HCT116 (cell line): ENCODE measurements at regions not wholly inside any gene's neighbourhood (a gene's known extent, or its start where the extent isn't known, plus 50 kb on each side); places are given as distances from the start of the nearest gene placed in this dataset.

ENCODE experiments used
- JUND ChIP-seq: IDR thresholded peaks from 2 replicates; pipeline ENCODE4 v1.6.1; 2012
- TF ChIP-seq, protein P1 (sequence below), 3 experiments: fragments of 200-600 bp in 1 of 3; sonication (generic) in 1 of 3; IDR thresholded peaks in 2 of 3; conservative IDR thresholded peaks in 1 of 3; 2 replicates each; pipeline ENCODE4 v1.5.1; 2012 to 2017; ENCODE audit warnings: low read depth in 2 of 3, low read length in 2 of 3, antibody characterized with exemption in 1 of 3, borderline replicate concordance in 1 of 3, control low read depth in 1 of 3, mild to moderate bottlenecking in 1 of 3, mixed read lengths in 1 of 3, mixed run types in 1 of 3, moderate library complexity in 1 of 3; ENCODE audit not compliant: insufficient read depth in 1 of 3

DNA sequence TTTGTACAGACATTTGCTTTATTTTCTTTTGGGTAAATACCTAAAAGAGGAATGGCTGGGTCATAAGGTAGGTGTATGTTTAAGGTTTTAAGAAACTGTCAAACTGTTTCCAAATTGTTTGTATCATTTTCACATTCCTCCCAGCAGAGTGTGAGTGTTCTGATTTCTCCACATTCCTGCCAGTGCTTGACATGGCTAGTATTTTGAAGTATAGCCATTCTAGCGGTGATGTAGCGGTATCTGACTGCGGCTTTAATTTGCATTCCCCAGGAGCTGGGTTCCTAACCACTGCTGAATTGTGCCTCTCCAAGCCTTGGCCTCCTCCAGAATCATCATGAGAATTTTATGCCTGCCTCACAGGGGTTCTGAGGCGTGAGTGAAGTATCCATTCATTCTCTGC, 61.8 kb upstream of the ARL4C start:
- TF ChIP-seq JUND = no peak
- TF ChIP-seq, protein P1, sequence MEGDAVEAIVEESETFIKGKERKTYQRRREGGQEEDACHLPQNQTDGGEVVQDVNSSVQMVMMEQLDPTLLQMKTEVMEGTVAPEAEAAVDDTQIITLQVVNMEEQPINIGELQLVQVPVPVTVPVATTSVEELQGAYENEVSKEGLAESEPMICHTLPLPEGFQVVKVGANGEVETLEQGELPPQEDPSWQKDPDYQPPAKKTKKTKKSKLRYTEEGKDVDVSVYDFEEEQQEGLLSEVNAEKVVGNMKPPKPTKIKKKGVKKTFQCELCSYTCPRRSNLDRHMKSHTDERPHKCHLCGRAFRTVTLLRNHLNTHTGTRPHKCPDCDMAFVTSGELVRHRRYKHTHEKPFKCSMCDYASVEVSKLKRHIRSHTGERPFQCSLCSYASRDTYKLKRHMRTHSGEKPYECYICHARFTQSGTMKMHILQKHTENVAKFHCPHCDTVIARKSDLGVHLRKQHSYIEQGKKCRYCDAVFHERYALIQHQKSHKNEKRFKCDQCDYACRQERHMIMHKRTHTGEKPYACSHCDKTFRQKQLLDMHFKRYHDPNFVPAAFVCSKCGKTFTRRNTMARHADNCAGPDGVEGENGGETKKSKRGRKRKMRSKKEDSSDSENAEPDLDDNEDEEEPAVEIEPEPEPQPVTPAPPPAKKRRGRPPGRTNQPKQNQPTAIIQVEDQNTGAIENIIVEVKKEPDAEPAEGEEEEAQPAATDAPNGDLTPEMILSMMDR (IDR thresholded peaks at IDR 0.05 in 2 of 3, conservative IDR thresholded peaks at IDR 0.05 in 1 of 3; ENCODE audit: borderline replicate concordance in 1 of 3, insufficient read depth in 1 of 3, low read depth in 2 of 3, low read length in 2 of 3) = no peak
